ENCODE measurements at regions not wholly inside any gene's neighbourhood (a gene's known extent, or its start where the extent isn't known, plus 50 kb on each side); places are given as distances from the start of the nearest gene placed in this dataset.
"Not testable (repeated sequence)": the region's sequence is repeated elsewhere in the genome, so short reads cannot be mapped to it uniquely, and the experiment has no call there.

DNA sequence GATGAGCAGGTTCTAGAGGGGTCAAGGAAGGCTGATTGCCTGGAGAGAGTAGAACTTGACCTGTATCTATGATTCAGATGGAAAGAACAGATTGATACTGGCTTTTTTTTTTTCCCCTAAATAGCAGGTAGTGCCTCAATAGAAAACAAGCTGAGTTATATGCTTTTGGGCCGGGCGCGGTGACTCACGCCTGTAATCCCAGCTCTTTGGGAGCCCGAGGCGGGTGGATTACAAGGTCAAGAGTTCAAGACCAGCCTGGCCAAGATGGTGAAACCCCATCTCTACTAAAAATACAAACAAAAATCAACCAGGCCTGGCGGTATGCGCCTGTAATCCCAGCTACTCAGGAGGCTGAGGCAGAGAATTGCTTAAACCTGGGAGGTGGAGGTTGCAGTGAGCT lies 186.1 kb downstream of the CEP135 start:
- TF ChIP-seq, protein P1, sequence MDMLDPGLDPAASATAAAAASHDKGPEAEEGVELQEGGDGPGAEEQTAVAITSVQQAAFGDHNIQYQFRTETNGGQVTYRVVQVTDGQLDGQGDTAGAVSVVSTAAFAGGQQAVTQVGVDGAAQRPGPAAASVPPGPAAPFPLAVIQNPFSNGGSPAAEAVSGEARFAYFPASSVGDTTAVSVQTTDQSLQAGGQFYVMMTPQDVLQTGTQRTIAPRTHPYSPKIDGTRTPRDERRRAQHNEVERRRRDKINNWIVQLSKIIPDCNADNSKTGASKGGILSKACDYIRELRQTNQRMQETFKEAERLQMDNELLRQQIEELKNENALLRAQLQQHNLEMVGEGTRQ (IDR thresholded peaks at IDR 0.05) = not testable (repeated sequence)
- not testable (repeated sequence) for TF ChIP-seq POLR2A (IDR thresholded peaks at IDR 0.05; ENCODE audit: low read length); MYC (IDR thresholded peaks at IDR 0.05; ENCODE audit: borderline replicate concordance, low read length); RAD21 (conservative IDR thresholded peaks at IDR 0.05 in 1 of 2, IDR thresholded peaks at IDR 0.05 in 1 of 2); KDM1A (IDR thresholded peaks at IDR 0.05; ENCODE audit: low read depth); NFE2L2 (conservative IDR thresholded peaks at IDR 0.05; ENCODE audit: low read length); GATA3 (IDR thresholded peaks at IDR 0.05; ENCODE audit: borderline replicate concordance); HDAC2 (IDR thresholded peaks at IDR 0.05); JUN (IDR thresholded peaks at IDR 0.05)
- TF ChIP-seq, protein P2, sequence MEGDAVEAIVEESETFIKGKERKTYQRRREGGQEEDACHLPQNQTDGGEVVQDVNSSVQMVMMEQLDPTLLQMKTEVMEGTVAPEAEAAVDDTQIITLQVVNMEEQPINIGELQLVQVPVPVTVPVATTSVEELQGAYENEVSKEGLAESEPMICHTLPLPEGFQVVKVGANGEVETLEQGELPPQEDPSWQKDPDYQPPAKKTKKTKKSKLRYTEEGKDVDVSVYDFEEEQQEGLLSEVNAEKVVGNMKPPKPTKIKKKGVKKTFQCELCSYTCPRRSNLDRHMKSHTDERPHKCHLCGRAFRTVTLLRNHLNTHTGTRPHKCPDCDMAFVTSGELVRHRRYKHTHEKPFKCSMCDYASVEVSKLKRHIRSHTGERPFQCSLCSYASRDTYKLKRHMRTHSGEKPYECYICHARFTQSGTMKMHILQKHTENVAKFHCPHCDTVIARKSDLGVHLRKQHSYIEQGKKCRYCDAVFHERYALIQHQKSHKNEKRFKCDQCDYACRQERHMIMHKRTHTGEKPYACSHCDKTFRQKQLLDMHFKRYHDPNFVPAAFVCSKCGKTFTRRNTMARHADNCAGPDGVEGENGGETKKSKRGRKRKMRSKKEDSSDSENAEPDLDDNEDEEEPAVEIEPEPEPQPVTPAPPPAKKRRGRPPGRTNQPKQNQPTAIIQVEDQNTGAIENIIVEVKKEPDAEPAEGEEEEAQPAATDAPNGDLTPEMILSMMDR (IDR thresholded peaks at IDR 0.05) = not testable (repeated sequence)
- TF ChIP-seq, protein P3, sequence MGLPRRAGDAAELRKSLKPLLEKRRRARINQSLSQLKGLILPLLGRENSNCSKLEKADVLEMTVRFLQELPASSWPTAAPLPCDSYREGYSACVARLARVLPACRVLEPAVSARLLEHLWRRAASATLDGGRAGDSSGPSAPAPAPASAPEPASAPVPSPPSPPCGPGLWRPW (IDR thresholded peaks at IDR 0.05) = not testable (repeated sequence)

Measured in A549 (cell line).